Ascending aorta (tissue), 2 donors: ENCODE measurements at regions not wholly inside any gene's neighbourhood (a gene's known extent, or its start where the extent isn't known, plus 50 kb on each side); places are given as distances from the start of the nearest gene placed in this dataset.
"Not testable (repeated sequence)": the region's sequence is repeated elsewhere in the genome, so short reads cannot be mapped to it uniquely, and the experiment has no call there.

ENCODE experiments used
- DNase-seq, 2 donors: peaks; one replicate each; pipeline ENCODE4 v3.0.0-alpha.2; 2019; ENCODE audit warnings: low spot score in 2 of 2
- H3K27ac ChIP-seq, 2 donors: fragments of 200-600 bp; sonication (generic); one replicate each; pipeline ENCODE4 v1.5.1; 2016 to 2017; ENCODE audit warnings: mild to moderate bottlenecking in 1 of 2
- H3K27me3 ChIP-seq: fragments of 200-600 bp; sonication (generic); one replicate; pipeline ENCODE4 v1.5.1; 2017
- H3K36me3 ChIP-seq, 2 donors: fragments of 200-600 bp; sonication (generic); one replicate each; pipeline ENCODE4 v1.5.1; 2016
- H3K4me1 ChIP-seq, 2 donors: fragments of 200-600 bp; sonication (generic); one replicate each; pipeline ENCODE4 v1.5.1; 2016 to 2017; ENCODE audit warnings: mild to moderate bottlenecking in 1 of 2
- H3K4me3 ChIP-seq, 2 donors: fragments of 200-600 bp; sonication (generic); one replicate each; pipeline ENCODE4 v1.5.1; 2016 to 2017; ENCODE audit warnings: mild to moderate bottlenecking in 1 of 2
- H3K9me3 ChIP-seq, 2 donors: fragments of 200-600 bp; sonication (generic); one replicate each; pipeline ENCODE4 v1.5.1; 2016
- intact Hi-C: fragments of 100-400 bp; cut with DNase I; formaldehyde crosslinking; loops from one replicate; pipeline ENCODE4 v1.15.1; 2023
- TF ChIP-seq, protein P1 (sequence below), 3 experiments: fragments of 200-600 bp in 2 of 3; fragments of 450-650 bp in 1 of 3; sonication (generic) in 2 of 3; IDR thresholded peaks; one replicate each; pipeline ENCODE4 v1.5.1; 2016 to 2019; ENCODE audit warnings: antibody characterized with exemption in 3 of 3, mild to moderate bottlenecking in 1 of 3, moderate library complexity in 1 of 3

DNA sequence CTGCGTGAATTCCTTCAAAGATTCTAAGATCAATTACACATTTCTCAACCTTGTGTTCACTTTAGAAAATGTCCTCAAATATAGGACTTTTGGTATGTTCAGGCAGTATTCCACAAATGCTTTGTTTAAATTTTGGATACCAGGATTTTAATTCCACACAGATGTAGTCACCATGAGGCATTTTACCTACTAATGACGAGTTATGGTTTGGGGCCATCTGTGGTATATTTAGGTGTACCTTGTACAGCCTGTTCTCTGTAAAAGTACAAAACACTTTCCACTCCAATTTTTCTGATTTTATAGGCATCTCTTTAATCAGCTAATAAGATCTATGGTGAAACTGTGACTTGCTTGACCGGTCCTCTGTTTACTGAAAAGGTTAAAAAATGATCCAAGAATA lies 275.7 kb upstream of the PRICKLE1 start:
- H3K4me1 ChIP-seq: no peaks in the 10 kb centered on the region
- DNase-seq: no peak
- H3K4me3 ChIP-seq: no peak overlapping the region
- H3K27me3 ChIP-seq: no peaks in the 10 kb centered on the region
- no peaks in the 10 kb centered on the region for H3K36me3 ChIP-seq
- no peak overlapping the region for H3K27ac ChIP-seq
- no peaks in the 10 kb centered on the region for H3K9me3 ChIP-seq
- intact Hi-C loops: no loop called here
- TF ChIP-seq, protein P1, sequence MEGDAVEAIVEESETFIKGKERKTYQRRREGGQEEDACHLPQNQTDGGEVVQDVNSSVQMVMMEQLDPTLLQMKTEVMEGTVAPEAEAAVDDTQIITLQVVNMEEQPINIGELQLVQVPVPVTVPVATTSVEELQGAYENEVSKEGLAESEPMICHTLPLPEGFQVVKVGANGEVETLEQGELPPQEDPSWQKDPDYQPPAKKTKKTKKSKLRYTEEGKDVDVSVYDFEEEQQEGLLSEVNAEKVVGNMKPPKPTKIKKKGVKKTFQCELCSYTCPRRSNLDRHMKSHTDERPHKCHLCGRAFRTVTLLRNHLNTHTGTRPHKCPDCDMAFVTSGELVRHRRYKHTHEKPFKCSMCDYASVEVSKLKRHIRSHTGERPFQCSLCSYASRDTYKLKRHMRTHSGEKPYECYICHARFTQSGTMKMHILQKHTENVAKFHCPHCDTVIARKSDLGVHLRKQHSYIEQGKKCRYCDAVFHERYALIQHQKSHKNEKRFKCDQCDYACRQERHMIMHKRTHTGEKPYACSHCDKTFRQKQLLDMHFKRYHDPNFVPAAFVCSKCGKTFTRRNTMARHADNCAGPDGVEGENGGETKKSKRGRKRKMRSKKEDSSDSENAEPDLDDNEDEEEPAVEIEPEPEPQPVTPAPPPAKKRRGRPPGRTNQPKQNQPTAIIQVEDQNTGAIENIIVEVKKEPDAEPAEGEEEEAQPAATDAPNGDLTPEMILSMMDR (IDR thresholded peaks at IDR 0.05): no peak

DNA sequence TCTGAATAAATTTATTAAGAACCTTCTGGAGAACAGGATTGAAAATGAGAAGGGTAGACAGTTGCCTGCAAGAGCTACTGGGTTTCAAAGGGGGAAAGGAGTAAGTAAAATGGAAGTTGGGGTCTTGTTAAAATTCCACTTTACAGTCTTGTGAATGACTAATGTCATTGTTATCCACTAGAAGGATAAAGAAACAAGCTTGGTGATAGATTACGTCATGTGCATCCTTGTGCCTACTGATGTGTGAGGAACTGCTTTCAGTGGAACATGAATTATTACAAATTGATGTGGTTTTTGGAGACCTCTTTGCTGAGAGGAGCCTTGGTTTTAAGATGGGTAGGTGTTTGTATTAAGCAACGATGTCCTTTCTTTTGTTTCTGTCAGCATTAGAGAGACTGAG lies 272.5 kb upstream of the PRICKLE1 start:
- no peaks in the 10 kb centered on the region for H3K36me3 ChIP-seq
- H3K4me1 ChIP-seq: no peaks in the 10 kb centered on the region
- intact Hi-C loops: no loop called here
- no peak overlapping the region for H3K4me3 ChIP-seq
- H3K27ac ChIP-seq: no peak overlapping the region
- DNase-seq: no peak
- H3K27me3 ChIP-seq: no peaks in the 10 kb centered on the region
- H3K9me3 ChIP-seq: no peaks in the 10 kb centered on the region
- TF ChIP-seq, protein P1 (IDR thresholded peaks at IDR 0.05): no peak

DNA sequence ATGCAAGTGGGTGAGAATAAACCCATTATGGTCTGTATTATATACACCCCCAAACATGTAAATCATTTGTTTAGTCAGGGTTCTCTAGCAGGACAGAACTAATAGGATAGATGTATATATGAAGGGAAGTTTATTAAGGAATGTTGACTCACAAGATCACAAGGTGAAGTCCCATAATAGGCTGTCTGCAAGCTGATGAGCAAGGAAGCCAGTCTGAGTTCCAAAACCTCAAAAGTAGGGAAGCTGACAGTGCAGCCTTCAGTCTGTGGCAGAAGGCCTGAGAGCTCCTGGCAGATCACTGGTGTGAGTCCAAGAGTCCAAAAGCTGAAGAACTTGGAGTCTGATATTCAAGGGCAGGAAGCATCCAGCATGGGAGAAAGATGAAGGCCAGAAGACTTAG lies 270.8 kb upstream of the PRICKLE1 start:
- H3K36me3 ChIP-seq, H3K9me3 ChIP-seq, intact Hi-C loops, H3K4me3 ChIP-seq, H3K27me3 ChIP-seq, H3K4me1 ChIP-seq, H3K27ac ChIP-seq, DNase-seq: not testable (repeated sequence)

DNA sequence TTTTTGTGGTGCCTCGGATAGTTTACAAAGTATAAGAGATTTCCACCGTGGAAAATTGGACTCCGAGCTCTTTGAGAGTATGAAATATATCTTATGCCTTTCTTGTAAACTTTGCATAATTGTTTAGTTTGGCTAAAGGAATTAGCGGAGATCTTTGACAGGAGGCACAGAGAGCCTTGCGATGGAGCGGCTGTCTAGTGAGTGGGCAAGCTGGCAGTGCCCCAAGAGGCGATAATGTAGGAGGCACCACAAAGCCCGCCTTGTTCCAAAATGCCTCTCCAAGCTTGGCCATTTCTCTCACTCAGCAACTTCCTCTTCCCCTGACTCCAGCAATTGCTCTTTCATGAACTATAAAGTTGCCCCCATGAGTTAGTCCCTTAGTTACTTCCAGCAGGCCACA lies 270.1 kb upstream of the PRICKLE1 start:
- Histone ChIP-seq H3K9me3 (no peaks in the 10 kb centered on the region), H3K4me1 (no peaks in the 10 kb centered on the region), H3K4me3 (no peak overlapping the region), H3K27ac (no peak overlapping the region), H3K36me3 (no peaks in the 10 kb centered on the region), H3K27me3 (no peaks in the 10 kb centered on the region)
- intact Hi-C loops: no loop called here
- DNase-seq: no peak
- TF ChIP-seq, protein P1 (IDR thresholded peaks at IDR 0.05): no peak

DNA sequence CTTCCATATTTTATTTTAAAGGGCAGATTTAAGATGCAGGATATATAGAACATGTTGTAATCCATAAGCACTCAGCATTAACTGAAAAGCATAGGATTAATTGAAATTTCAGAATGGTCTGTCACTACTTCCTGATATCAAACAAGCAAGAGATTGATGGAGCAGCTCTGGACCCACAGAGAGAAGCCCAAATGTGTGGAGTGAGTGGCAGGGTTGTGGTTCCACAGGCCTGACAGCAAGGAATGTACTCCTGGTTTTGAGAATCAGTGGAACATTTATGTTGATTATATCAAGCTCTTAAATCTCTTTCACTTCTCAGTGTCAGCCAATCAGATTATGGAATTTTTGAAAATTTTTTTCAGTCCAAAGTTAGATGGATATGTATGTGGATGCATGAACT lies 267.6 kb upstream of the PRICKLE1 start:
- no peaks in the 10 kb centered on the region for H3K4me1 ChIP-seq
- H3K9me3 ChIP-seq: no peaks in the 10 kb centered on the region
- no peaks in the 10 kb centered on the region for H3K27me3 ChIP-seq
- TF ChIP-seq, protein P1 (IDR thresholded peaks at IDR 0.05): no peak
- H3K27ac ChIP-seq: no peak overlapping the region
- H3K36me3 ChIP-seq: no peaks in the 10 kb centered on the region
- H3K4me3 ChIP-seq: no peak overlapping the region
- DNase-seq: no peak
- intact Hi-C loops: no loop called here

DNA sequence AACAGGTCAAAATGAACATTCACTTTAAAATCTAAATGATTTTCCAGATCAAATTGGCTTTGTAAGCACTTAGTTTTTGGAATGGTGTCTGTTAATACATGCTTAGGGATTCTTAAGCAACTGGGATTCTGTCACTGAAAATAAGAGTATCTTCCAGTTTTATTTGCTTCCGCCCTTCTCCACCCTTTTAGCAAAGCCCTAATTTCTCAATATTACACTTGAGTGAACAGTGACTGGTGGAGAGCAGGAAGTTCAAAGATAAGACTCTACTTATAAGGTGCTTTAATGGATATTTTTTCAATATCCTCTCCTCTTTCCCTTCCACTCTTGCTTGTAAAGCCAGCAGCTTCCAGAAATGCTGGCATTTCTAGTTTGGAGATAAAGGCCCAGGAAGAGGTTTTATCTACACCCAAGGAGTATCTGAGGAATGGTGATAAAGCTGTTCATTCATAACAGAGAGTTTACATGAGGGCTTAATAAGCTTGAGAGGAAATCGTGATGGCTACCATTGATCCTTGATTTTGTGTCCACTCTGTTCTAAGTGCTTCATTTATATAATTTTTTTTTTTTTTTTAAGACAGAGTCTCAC lies 265.9 kb upstream of the PRICKLE1 start:
- Histone ChIP-seq H3K9me3 (no peaks in the 10 kb centered on the region), H3K4me3 (no peak overlapping the region), H3K4me1 (no peaks in the 10 kb centered on the region), H3K27ac (no peak overlapping the region), H3K27me3 (no peaks in the 10 kb centered on the region), H3K36me3 (no peaks in the 10 kb centered on the region)
- no peak for DNase-seq
- intact Hi-C loops: no loop called here
- TF ChIP-seq, protein P1 (IDR thresholded peaks at IDR 0.05): no peak
